ENCODE measurements at regions not wholly inside any gene's neighbourhood (a gene's known extent, or its start where the extent isn't known, plus 50 kb on each side); places are given as distances from the start of the nearest gene placed in this dataset.

- no peak overlapping the region for H3K4me3 ChIP-seq (ENCODE audit: low read depth, low read length)
- TF ChIP-seq, protein P1, sequence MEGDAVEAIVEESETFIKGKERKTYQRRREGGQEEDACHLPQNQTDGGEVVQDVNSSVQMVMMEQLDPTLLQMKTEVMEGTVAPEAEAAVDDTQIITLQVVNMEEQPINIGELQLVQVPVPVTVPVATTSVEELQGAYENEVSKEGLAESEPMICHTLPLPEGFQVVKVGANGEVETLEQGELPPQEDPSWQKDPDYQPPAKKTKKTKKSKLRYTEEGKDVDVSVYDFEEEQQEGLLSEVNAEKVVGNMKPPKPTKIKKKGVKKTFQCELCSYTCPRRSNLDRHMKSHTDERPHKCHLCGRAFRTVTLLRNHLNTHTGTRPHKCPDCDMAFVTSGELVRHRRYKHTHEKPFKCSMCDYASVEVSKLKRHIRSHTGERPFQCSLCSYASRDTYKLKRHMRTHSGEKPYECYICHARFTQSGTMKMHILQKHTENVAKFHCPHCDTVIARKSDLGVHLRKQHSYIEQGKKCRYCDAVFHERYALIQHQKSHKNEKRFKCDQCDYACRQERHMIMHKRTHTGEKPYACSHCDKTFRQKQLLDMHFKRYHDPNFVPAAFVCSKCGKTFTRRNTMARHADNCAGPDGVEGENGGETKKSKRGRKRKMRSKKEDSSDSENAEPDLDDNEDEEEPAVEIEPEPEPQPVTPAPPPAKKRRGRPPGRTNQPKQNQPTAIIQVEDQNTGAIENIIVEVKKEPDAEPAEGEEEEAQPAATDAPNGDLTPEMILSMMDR (IDR thresholded peaks at IDR 0.05; ENCODE audit: low read depth, low read length): no peak
Observed at GRCh38 chr6:147779624-147780023, 271.1 kb downstream of the SAMD5 start.

DNA sequence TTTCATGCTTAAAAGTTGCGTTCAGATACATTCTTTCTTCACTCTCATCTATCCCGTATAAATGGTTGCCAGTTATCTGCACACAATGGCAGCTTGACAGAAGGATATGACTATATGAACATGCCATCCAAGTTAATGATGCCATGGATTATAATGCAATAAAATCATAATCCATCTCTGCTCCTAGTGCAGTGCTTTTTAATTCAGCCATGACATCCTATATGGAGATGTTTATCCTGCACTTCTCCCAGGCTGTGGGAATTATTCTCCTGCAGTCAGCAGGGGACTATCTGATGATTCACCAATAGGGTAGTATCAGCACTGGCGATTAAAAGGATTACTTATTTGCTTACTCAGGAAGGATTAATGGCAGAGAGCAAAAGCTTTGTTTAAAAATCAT is 273.8 kb downstream of the SAMD5 start:
- no peak overlapping the region for H3K4me3 ChIP-seq (ENCODE audit: low read depth, low read length)
- TF ChIP-seq, protein P1 (IDR thresholded peaks at IDR 0.05; ENCODE audit: low read depth, low read length): no peak

DNA sequence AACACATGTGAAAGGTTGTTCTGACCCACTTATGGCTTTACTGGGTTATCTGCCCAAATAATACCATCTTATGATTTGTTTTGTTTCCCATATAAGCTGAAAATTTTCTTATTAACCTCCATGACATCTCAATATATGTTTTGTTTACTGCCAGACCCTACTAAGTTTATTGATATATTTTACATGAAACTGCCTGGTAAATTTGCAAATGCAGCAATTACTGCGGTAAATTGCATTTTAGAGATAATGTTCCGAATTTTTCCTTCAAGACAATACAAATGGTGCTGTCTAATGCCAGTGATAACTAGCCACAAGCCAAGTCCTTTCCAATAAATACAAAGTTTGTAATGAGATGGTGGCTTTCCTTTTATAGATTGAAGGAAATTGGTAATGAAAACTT is 275.9 kb downstream of the SAMD5 start:
- no peak overlapping the region for H3K4me3 ChIP-seq (ENCODE audit: low read depth, low read length)
- TF ChIP-seq, protein P1 (IDR thresholded peaks at IDR 0.05; ENCODE audit: low read depth, low read length): no peak

DNA sequence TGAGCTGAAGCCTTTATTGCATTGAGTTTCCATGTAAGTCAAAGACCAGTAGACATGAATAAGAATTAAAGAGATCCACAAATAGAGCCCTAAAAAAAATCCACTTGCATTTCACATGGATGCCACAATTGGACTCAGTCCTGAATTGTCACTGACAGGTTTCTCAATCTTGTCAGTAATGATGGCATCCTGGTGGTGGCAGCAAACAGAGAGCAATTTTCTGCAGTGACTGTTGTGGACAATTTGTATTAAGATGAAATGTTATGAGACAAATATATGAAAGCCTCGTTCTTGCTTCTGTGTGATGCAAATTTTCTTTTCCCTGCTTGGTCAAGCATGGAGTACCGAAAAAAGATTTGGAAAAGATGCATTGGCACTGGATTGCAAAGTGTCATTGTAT is 278.9 kb downstream of the SAMD5 start:
- H3K4me3 ChIP-seq (ENCODE audit: low read depth, low read length): no peak overlapping the region

DNA sequence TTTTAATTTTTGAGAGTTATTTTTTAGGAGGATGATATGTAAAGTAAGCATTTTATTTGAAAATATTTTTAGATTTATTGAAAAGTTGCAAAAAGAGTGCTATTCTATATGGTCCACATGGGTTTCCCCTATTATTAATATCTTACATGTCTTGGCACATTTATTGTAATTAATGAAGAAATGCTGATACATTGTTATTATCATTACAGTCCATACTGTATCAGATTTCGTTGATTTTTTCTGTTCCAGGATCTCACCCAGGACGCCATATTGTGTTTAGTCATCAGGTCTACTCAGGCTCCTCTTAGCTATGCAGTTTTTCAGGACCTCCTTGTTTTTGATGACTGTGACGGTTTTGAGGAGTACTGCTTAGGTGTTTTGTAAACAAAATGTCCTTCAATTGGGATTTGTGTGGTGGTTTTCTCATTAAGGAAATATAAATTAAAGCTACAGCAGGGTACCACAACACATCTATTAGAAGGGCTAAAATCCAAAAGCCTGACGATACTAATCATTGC is 281.0 kb downstream of the SAMD5 start:
- H3K4me3 ChIP-seq (ENCODE audit: low read depth, low read length): no peak overlapping the region
- TF ChIP-seq, protein P1 (IDR thresholded peaks at IDR 0.05; ENCODE audit: low read depth, low read length): no peak

More for the DNA sequence above, 278.9 kb downstream of the SAMD5 start:
- TF ChIP-seq, protein P1 (IDR thresholded peaks at IDR 0.05; ENCODE audit: low read depth, low read length): no peak

GRCh38 chr6:147793871-147794643 is 285.6 kb downstream of the SAMD5 start:
- TF ChIP-seq, protein P1 (IDR thresholded peaks at IDR 0.05; ENCODE audit: low read depth, low read length): no peak
- H3K4me3 ChIP-seq (ENCODE audit: low read depth, low read length): no peak overlapping the region

DNA sequence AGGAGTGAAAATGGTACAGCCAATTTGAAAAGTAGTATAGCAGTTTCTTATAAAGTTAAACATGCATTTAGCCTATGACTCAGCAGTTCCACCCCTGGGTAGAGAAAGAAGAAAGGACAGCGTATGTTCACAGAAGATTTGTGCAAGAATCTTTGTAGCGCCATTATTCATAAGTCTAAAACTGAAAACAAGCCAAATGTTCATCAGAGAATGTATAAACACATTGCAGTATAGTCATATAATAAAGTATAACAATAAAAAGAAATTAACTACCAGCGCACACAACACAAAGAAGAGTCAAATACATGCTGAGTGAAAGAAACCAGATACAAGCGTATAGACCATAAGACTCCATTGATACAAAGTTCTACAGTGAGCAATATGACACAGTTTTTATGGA is 294.0 kb downstream of the SAMD5 start:
- no peak overlapping the region for H3K4me3 ChIP-seq (ENCODE audit: low read depth, low read length)
- TF ChIP-seq, protein P1 (IDR thresholded peaks at IDR 0.05; ENCODE audit: low read depth, low read length): no peak

All from WI38 (cell line).